SK-N-SH treated with all-trans-retinoic acid at 6 μM for 48 hours (cell line): ENCODE measurements at regions not wholly inside any gene's neighbourhood (a gene's known extent, or its start where the extent isn't known, plus 50 kb on each side); places are given as distances from the start of the nearest gene placed in this dataset.

Source experiments
- ATAC-seq: fragments of 200-7000 bp; cut with Tn5 transposase; 3 replicates; pipeline ENCODE4 v1.9.1; 2020; ENCODE audit warnings: mild to moderate bottlenecking, moderate library complexity
- ARNTL ChIP-seq: fragments of 450-650 bp; formaldehyde crosslinking; IDR thresholded peaks from 2 replicates; pipeline ENCODE4 v1.5.0; 2020; ENCODE audit warnings: low read depth, mild to moderate bottlenecking, moderate library complexity, borderline replicate concordance
- BACH2 ChIP-seq: fragments of 250-450 bp; sonication (Bioruptor Pico); IDR thresholded peaks from 2 replicates; pipeline ENCODE4 v1.9.0; 2021; ENCODE audit warnings: mild to moderate bottlenecking, borderline replicate concordance
- CSDC2 ChIP-seq: fragments of 250-450 bp; sonication (Bioruptor Pico); IDR thresholded peaks from 2 replicates; pipeline ENCODE4 v1.5.0; 2020; ENCODE audit warnings: mild to moderate bottlenecking, moderate library complexity
- ESRRG ChIP-seq: fragments of 250-450 bp; sonication (Bioruptor Pico); IDR thresholded peaks from 2 replicates; pipeline ENCODE4 v1.6.1; 2021; ENCODE audit warnings: mild to moderate bottlenecking
- GLIS3 ChIP-seq: fragments of 250-450 bp; sonication (Bioruptor Pico); IDR thresholded peaks from 2 replicates; pipeline ENCODE4 v1.5.0; 2020; ENCODE audit warnings: mild to moderate bottlenecking, moderate library complexity
- ISL1 ChIP-seq: fragments of 250-450 bp; sonication (Bioruptor Pico); IDR thresholded peaks from 2 replicates; pipeline ENCODE4 v2.1.2; 2022; ENCODE audit warnings: mild to moderate bottlenecking, moderate library complexity
- OSR1 ChIP-seq: fragments of 250-450 bp; sonication (Bioruptor Pico); IDR thresholded peaks from 2 replicates; pipeline ENCODE4 v1.8.0; 2022; ENCODE audit warnings: moderate library complexity, mild to moderate bottlenecking, inconsistent platforms
- PPARA ChIP-seq: fragments of 250-450 bp; sonication (Bioruptor Pico); IDR thresholded peaks from 2 replicates; pipeline ENCODE4 v1.5.0; 2020; ENCODE audit warnings: mild to moderate bottlenecking, borderline replicate concordance
- RARB ChIP-seq: fragments of 250-450 bp; sonication (Bioruptor Pico); IDR thresholded peaks from 2 replicates; pipeline ENCODE4 v1.8.0; 2021; ENCODE audit warnings: mild to moderate bottlenecking, moderate library complexity
- SNAI2 ChIP-seq: fragments of 250-450 bp; sonication (Bioruptor Pico); IDR thresholded peaks from 2 replicates; pipeline ENCODE4 v1.5.0; 2020; ENCODE audit warnings: mild to moderate bottlenecking, moderate library complexity
- TCF4 ChIP-seq: fragments of 250-450 bp; sonication (Bioruptor Pico); IDR thresholded peaks from 2 replicates; pipeline ENCODE4 v1.8.0; 2021; ENCODE audit warnings: mild to moderate bottlenecking, moderate library complexity, borderline replicate concordance
- TOX ChIP-seq: fragments of 250-450 bp; sonication (Bioruptor Pico); IDR thresholded peaks from 2 replicates; pipeline ENCODE4 v1.8.0; 2021; ENCODE audit warnings: mild to moderate bottlenecking, moderate library complexity, borderline replicate concordance
- ZC3H10 ChIP-seq: fragments of 250-450 bp; sonication (Bioruptor Pico); IDR thresholded peaks from 2 replicates; pipeline ENCODE4 v1.5.1; 2021; ENCODE audit warnings: mild to moderate bottlenecking, moderate library complexity
- ZFP3 ChIP-seq: fragments of 250-450 bp; sonication (Bioruptor Pico); IDR thresholded peaks from 2 replicates; pipeline ENCODE4 v1.5.0; 2020; ENCODE audit warnings: mild to moderate bottlenecking, moderate library complexity
- ZFP30 ChIP-seq: fragments of 450-650 bp; formaldehyde crosslinking; IDR thresholded peaks from 2 replicates; pipeline ENCODE4 v1.5.0; 2022; ENCODE audit warnings: mild to moderate bottlenecking, moderate library complexity
- ZNF565 ChIP-seq: fragments of 450-650 bp; formaldehyde crosslinking; conservative IDR thresholded peaks from 2 replicates; pipeline ENCODE4 v1.5.0; 2020; ENCODE audit warnings: low read depth, mild to moderate bottlenecking, moderate library complexity
- ZNF70 ChIP-seq: fragments of 450-650 bp; formaldehyde crosslinking; IDR thresholded peaks from 2 replicates; pipeline ENCODE4 v1.5.0; 2020; ENCODE audit warnings: mild to moderate bottlenecking, moderate library complexity
- ZNF8 ChIP-seq: fragments of 450-650 bp; formaldehyde crosslinking; IDR thresholded peaks from 2 replicates; pipeline ENCODE4 v1.5.0; 2020; ENCODE audit warnings: mild to moderate bottlenecking, moderate library complexity
- TF ChIP-seq, protein P1 (sequence below): fragments of 250-450 bp; sonication (Bioruptor Pico); IDR thresholded peaks from 2 replicates; pipeline ENCODE4 v1.5.1; 2020; ENCODE audit warnings: low read depth, mild to moderate bottlenecking, moderate library complexity
- TF ChIP-seq, protein P2 (sequence below): fragments of 250-450 bp; sonication (Bioruptor Pico); IDR thresholded peaks from 2 replicates; pipeline ENCODE4 v1.8.0; 2021; ENCODE audit warnings: low read depth, mild to moderate bottlenecking, moderate library complexity, borderline replicate concordance
- TF ChIP-seq, protein P3 (sequence below): fragments of 250-450 bp; sonication (Bioruptor Pico); IDR thresholded peaks from 2 replicates; pipeline ENCODE4 v1.8.0; 2020; ENCODE audit warnings: mild to moderate bottlenecking, moderate library complexity, borderline replicate concordance
- TF ChIP-seq, protein P4 (sequence below): fragments of 250-450 bp; sonication (Bioruptor Pico); IDR thresholded peaks from 2 replicates; pipeline ENCODE4 v1.5.0; 2020; ENCODE audit warnings: mild to moderate bottlenecking, moderate library complexity

DNA sequence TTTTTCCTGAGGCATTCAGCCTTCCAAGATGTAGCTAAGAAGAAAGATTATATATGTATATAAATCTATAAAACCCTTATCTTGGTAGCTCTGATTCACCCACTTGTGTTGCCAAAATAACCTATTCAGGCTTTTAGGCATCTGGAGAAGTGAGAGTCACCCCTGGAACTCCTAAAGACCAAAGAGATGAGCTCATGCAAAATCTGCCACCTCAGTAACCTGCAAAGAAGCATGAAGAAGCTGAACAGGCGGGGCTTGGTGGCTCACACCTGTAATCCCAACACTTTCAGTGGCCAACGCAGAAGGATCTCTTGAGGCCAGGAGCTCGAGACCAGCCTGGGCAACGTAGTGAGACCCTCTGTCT, 393.7 kb downstream of the FOXO1 start:
- TF ChIP-seq ZNF70 (no peak), ISL1 (no peak), ZC3H10 (no peak), TOX (CRISPR knock-in tag) (no peak), RARB (no peak), GLIS3 (no peak), CSDC2 (CRISPR knock-in tag) (no peak), ZFP3 (CRISPR knock-in tag) (no peak), BACH2 (no peak), ESRRG (CRISPR knock-in tag) (no peak), ZNF565 (CRISPR knock-in tag) (no peak), ARNTL (no peak), ZNF8 (CRISPR knock-in tag) (no peak), SNAI2 (CRISPR knock-in tag) (no peak)
- TF ChIP-seq, protein P1, sequence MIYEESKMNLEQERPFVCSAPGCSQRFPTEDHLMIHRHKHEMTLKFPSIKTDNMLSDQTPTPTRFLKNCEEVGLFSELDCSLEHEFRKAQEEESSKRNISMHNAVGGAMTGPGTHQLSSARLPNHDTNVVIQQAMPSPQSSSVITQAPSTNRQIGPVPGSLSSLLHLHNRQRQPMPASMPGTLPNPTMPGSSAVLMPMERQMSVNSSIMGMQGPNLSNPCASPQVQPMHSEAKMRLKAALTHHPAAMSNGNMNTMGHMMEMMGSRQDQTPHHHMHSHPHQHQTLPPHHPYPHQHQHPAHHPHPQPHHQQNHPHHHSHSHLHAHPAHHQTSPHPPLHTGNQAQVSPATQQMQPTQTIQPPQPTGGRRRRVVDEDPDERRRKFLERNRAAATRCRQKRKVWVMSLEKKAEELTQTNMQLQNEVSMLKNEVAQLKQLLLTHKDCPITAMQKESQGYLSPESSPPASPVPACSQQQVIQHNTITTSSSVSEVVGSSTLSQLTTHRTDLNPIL (CRISPR knock-in tag), result no peak
- TF ChIP-seq, protein P2, sequence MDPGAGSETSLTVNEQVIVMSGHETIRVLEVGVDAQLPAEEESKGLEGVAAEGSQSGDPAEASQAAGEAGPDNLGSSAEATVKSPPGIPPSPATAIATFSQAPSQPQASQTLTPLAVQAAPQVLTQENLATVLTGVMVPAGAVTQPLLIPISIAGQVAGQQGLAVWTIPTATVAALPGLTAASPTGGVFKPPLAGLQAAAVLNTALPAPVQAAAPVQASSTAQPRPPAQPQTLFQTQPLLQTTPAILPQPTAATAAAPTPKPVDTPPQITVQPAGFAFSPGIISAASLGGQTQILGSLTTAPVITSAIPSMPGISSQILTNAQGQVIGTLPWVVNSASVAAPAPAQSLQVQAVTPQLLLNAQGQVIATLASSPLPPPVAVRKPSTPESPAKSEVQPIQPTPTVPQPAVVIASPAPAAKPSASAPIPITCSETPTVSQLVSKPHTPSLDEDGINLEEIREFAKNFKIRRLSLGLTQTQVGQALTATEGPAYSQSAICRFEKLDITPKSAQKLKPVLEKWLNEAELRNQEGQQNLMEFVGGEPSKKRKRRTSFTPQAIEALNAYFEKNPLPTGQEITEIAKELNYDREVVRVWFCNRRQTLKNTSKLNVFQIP, result no peak
- TF ChIP-seq, protein P3, sequence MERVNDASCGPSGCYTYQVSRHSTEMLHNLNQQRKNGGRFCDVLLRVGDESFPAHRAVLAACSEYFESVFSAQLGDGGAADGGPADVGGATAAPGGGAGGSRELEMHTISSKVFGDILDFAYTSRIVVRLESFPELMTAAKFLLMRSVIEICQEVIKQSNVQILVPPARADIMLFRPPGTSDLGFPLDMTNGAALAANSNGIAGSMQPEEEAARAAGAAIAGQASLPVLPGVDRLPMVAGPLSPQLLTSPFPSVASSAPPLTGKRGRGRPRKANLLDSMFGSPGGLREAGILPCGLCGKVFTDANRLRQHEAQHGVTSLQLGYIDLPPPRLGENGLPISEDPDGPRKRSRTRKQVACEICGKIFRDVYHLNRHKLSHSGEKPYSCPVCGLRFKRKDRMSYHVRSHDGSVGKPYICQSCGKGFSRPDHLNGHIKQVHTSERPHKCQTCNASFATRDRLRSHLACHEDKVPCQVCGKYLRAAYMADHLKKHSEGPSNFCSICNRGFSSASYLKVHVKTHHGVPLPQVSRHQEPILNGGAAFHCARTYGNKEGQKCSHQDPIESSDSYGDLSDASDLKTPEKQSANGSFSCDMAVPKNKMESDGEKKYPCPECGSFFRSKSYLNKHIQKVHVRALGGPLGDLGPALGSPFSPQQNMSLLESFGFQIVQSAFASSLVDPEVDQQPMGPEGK (CRISPR knock-in tag), result no peak
- TF ChIP-seq, protein P4, sequence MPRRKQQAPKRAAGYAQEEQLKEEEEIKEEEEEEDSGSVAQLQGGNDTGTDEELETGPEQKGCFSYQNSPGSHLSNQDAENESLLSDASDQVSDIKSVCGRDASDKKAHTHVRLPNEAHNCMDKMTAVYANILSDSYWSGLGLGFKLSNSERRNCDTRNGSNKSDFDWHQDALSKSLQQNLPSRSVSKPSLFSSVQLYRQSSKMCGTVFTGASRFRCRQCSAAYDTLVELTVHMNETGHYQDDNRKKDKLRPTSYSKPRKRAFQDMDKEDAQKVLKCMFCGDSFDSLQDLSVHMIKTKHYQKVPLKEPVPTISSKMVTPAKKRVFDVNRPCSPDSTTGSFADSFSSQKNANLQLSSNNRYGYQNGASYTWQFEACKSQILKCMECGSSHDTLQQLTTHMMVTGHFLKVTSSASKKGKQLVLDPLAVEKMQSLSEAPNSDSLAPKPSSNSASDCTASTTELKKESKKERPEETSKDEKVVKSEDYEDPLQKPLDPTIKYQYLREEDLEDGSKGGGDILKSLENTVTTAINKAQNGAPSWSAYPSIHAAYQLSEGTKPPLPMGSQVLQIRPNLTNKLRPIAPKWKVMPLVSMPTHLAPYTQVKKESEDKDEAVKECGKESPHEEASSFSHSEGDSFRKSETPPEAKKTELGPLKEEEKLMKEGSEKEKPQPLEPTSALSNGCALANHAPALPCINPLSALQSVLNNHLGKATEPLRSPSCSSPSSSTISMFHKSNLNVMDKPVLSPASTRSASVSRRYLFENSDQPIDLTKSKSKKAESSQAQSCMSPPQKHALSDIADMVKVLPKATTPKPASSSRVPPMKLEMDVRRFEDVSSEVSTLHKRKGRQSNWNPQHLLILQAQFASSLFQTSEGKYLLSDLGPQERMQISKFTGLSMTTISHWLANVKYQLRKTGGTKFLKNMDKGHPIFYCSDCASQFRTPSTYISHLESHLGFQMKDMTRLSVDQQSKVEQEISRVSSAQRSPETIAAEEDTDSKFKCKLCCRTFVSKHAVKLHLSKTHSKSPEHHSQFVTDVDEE (CRISPR knock-in tag), result no peak
- ATAC-seq, result peak; percentile 6; the same call in 1 of the 3 replicates

DNA sequence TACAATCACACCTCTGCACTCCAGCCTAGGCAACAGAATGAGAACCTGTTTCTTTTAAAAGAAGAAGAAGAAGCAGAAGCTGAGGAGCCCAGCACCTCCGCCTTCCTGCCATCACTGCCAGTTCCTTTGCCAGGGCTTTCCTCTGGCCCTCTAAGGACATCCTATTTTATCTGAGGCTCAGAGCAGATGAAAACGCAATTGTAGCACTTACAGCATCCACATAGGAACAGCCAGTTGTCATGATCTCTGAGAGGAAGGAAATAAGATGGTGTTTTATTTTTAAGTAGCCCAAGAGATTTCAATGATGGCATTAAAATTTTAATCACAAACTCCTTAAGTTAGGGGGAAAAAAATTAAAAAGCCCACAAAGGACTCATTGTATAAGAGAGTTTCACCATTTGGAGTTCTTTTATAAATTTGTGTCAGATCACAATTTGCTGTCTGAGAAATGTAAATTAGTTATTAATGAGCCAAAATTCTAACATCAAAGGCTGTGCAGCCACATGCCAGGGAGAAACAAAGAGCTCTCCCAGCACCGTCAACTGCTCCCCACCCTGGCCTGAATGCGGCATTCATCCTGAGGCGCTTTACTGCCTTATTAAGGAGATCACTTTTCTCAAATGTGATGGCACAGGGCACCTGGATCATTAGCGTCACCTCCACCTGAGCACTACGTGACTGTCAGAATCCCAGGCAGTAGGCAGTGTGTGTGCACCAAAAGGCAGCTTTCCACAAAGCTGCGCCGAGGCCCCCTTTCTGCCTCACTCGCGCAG, 393.0 kb downstream of the FOXO1 start:
- no peak for ATAC-seq
- TF ChIP-seq, protein P2, result no peak
- TF ChIP-seq ZNF565 (CRISPR knock-in tag) (no peak), ZNF8 (CRISPR knock-in tag) (no peak), CSDC2 (CRISPR knock-in tag) (no peak), ZNF70 (no peak), ZFP3 (CRISPR knock-in tag) (no peak), ISL1 (no peak), BACH2 (no peak), ESRRG (CRISPR knock-in tag) (no peak), ARNTL (no peak), TOX (CRISPR knock-in tag) (no peak), PPARA (no peak), TCF4 (CRISPR knock-in tag) (no peak), ZC3H10 (no peak), OSR1 (CRISPR knock-in tag) (no peak), GLIS3 (no peak), ZFP30 (no peak)
- TF ChIP-seq, protein P4 (CRISPR knock-in tag), result no peak
- TF ChIP-seq, protein P1 (CRISPR knock-in tag), result no peak
- TF ChIP-seq, all 23 proteins: peak for 0
